Panc1 (cell line): ENCODE measurements at regions not wholly inside any gene's neighbourhood (a gene's known extent, or its start where the extent isn't known, plus 50 kb on each side); places are given as distances from the start of the nearest gene placed in this dataset.

Source experiments
- ATAC-seq: fragments of 200-7000 bp; cut with Tn5 transposase; 2 replicates; pipeline ENCODE4 v1.9.1; 2020; ENCODE audit warnings: mild to moderate bottlenecking, moderate library complexity
- BruUV-seq: library from RNA; stranded (reverse); fragments of 400-500 nt; replicated peaks from 2 replicates; lab custom pipeline; 2021; lab: Mats Ljungman, UMichigan
- CTCF ChIA-PET: fragments of 300-600 bp; sonication (Branson Sonifier 250); formaldehyde crosslinking; loops from one replicate; lab custom pipeline; 2022; ENCODE audit warnings: antibody characterized with exemption; lab: Charles Lee
- POLR2A ChIA-PET: fragments of 300-600 bp; sonication (Branson Sonifier 250); formaldehyde crosslinking; loops from one replicate; lab custom pipeline; 2022; ENCODE audit warnings: antibody characterized with exemption; lab: Charles Lee
- DNase-seq: peaks from one replicate; pipeline ENCODE4 v3.0.0-alpha.2; 2010; ENCODE audit warnings: low read depth, low spot score
- H3K27ac ChIP-seq: 2 replicates; pipeline ENCODE4 v1.5.1; 2011; ENCODE audit warnings: mild to moderate bottlenecking, low read length, inconsistent platforms
- H3K27me3 ChIP-seq: fragments of 200-500 bp; sonication (Bioruptor generic); 2 replicates; pipeline ENCODE4 v1.6.0; 2014; ENCODE audit warnings: low read length, inconsistent platforms; ENCODE audit not compliant: control insufficient read depth, insufficient read depth
- H3K36me3 ChIP-seq: fragments of 200-500 bp; sonication (Bioruptor generic); 2 replicates; pipeline ENCODE4 v1.5.1; 2014; ENCODE audit warnings: inconsistent platforms, mild to moderate bottlenecking, low read length, moderate library complexity; ENCODE audit not compliant: control insufficient read depth, insufficient read depth
- H3K4me1 ChIP-seq: 2 replicates; pipeline ENCODE4 v1.5.1; 2011; ENCODE audit warnings: inconsistent platforms, mild to moderate bottlenecking, low read length, moderate library complexity; ENCODE audit not compliant: control insufficient read depth, insufficient read depth
- H3K4me3 ChIP-seq, 2 experiments: 2 replicates each; pipeline ENCODE4 v1.5.1; 2011 to 2012; ENCODE audit warnings: low read depth in 2 of 2, low read length in 2 of 2, mild to moderate bottlenecking in 2 of 2, inconsistent platforms in 1 of 2, moderate library complexity in 1 of 2
- H3K9me3 ChIP-seq: fragments of 200-500 bp; sonication (Bioruptor generic); 2 replicates; pipeline ENCODE4 v1.5.1; 2014; ENCODE audit warnings: low read depth, mild to moderate bottlenecking, inconsistent platforms, low read length, moderate library complexity; ENCODE audit not compliant: control insufficient read depth, insufficient read depth
- CTCF ChIP-seq: fragments of 450-650 bp; IDR thresholded peaks from 2 replicates; pipeline ENCODE4 v1.5.1; 2017; ENCODE audit warnings: mild to moderate bottlenecking
- POLR2AphosphoS5 ChIP-seq: IDR thresholded peaks from 2 replicates; pipeline ENCODE4 v1.6.1; 2012; ENCODE audit warnings: mild to moderate bottlenecking, low read depth, low read length, moderate library complexity
- REST ChIP-seq, 2 experiments: IDR thresholded peaks; 2 replicates each; pipeline ENCODE4 v1.6.1; 2011 to 2012; ENCODE audit warnings: low read depth in 2 of 2, control low read depth in 1 of 2, low read length in 1 of 2, mild to moderate bottlenecking in 1 of 2, moderate library complexity in 1 of 2; ENCODE audit not compliant: insufficient read depth in 1 of 2
- SIN3A ChIP-seq: IDR thresholded peaks from 2 replicates; pipeline ENCODE4 v1.6.1; 2012; ENCODE audit warnings: low read depth, mild to moderate bottlenecking, low read length, moderate library complexity, borderline replicate concordance; ENCODE audit not compliant: insufficient read depth
- TCF7L2 ChIP-seq: IDR thresholded peaks from 2 replicates; pipeline ENCODE4 v1.6.1; 2011; ENCODE audit warnings: mild to moderate bottlenecking, low read depth, low read length, inconsistent platforms
- in situ Hi-C: cut with HindIII; loops from 2 replicates; pipeline ENCODE4 v1.10.0; 2016; ENCODE audit warnings: low sequenced_read_pairs, low pct_unique_long_range_greater_than_20kb
- intact Hi-C: fragments of 100-400 bp; cut with micrococcal nuclease; formaldehyde crosslinking; loops from one replicate; pipeline ENCODE4 v1.10.0; 2022; ENCODE audit not compliant: unreplicated experiment

- ATAC-seq = no peak
- H3K9me3 ChIP-seq = no peaks in the 10 kb centered on the region
- intact Hi-C loops (no loop called here), in situ Hi-C loops (no loop called here)
- H3K27me3 ChIP-seq = no peaks in the 10 kb centered on the region
- no peak for TF ChIP-seq TCF7L2
- TF ChIP-seq CTCF = no peak
- no peak for TF ChIP-seq POLR2AphosphoS5
- no peak for TF ChIP-seq REST (IDR thresholded peaks at IDR 0.05; ENCODE audit: insufficient read depth in 1 of 2, low read depth in 2 of 2, low read length in 1 of 2)
- TF ChIP-seq SIN3A = no peak
- no TSS peak for BruUV-seq
- no peaks in the 10 kb centered on the region for H3K36me3 ChIP-seq
- H3K4me1 ChIP-seq = no peaks in the 10 kb centered on the region
- ChIA-PET CTCF (no interaction called here), POLR2A (no interaction called here)
- no peak overlapping the region for H3K4me3 ChIP-seq
- no peak for DNase-seq
- no peak overlapping the region for H3K27ac ChIP-seq
These were observed 144.6 kb downstream of the ACER2 start for GRCh38 chr9:19553441-19553840.

GRCh38 chr9:19552282-19553105 lies 143.7 kb downstream of the ACER2 start:
- Histone ChIP-seq H3K4me3 (no peak overlapping the region), H3K27me3 (no peaks in the 10 kb centered on the region), H3K36me3 (no peaks in the 10 kb centered on the region), H3K9me3 (no peaks in the 10 kb centered on the region), H3K27ac (no peak overlapping the region), H3K4me1 (no peaks in the 10 kb centered on the region)
- intact Hi-C loops (no loop called here), in situ Hi-C loops (no loop called here)
- ATAC-seq (no peak), DNase-seq (no peak)
- POLR2A ChIA-PET = no interaction called here
- BruUV-seq = no TSS peak
- no peak for TF ChIP-seq SIN3A
- TF ChIP-seq TCF7L2 = no peak
- TF ChIP-seq POLR2AphosphoS5 = no peak
- no peak for TF ChIP-seq CTCF
- no peak for TF ChIP-seq REST (IDR thresholded peaks at IDR 0.05; ENCODE audit: insufficient read depth in 1 of 2, low read depth in 2 of 2, low read length in 1 of 2)
- CTCF ChIA-PET = no interaction called here
